GM10248 (cell line): ENCODE measurements at regions not wholly inside any gene's neighbourhood (a gene's known extent, or its start where the extent isn't known, plus 50 kb on each side); places are given as distances from the start of the nearest gene placed in this dataset.

Experiments
- CTCF ChIA-PET: fragments of 300-600 bp; sonication (Branson Sonifier 250); formaldehyde crosslinking; extraction: SDS; loops from one replicate; lab custom pipeline; 2021; ENCODE audit warnings: antibody characterized with exemption; lab: Yijun Ruan, JAX
- POLR2A ChIA-PET: fragments of 350-650 bp; sonication (Branson Sonifier 250); formaldehyde crosslinking; extraction: SDS; loops from one replicate; lab custom pipeline; 2020; ENCODE audit warnings: antibody characterized with exemption; lab: Yijun Ruan, JAX
- DNase-seq: peaks from one replicate; pipeline ENCODE4 v3.0.0; 2012; ENCODE audit errors: extremely low spot score
- CTCF ChIP-seq: IDR thresholded peaks from 2 replicates; pipeline ENCODE4 v1.5.1; 2012; ENCODE audit warnings: mild to moderate bottlenecking, low read depth; ENCODE audit errors: extremely low read depth, missing control alignments, control extremely low read depth

DNA sequence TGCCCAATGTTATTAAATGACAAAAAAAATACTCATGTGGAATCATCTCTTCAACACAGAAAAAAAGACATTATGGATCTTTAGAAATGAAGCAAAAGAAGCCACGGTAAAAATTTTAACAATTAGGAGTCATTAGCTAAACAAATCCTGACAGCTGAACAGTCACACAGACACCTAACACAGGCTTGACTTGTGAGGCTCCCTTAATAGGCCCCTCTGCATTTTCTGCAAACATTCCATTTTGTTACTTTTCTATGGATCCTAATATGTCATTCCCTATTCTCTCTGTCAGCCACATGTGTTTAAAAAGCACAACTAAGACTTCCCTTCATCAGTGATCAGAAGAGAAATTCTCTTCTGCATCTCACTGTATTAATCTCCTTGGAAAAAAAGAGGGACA, 1331.5 kb downstream of the CDH8 start:
- ChIA-PET POLR2A (no interaction called here), CTCF (no interaction called here)
- TF ChIP-seq CTCF: no peak
- DNase-seq: no peak

DNA sequence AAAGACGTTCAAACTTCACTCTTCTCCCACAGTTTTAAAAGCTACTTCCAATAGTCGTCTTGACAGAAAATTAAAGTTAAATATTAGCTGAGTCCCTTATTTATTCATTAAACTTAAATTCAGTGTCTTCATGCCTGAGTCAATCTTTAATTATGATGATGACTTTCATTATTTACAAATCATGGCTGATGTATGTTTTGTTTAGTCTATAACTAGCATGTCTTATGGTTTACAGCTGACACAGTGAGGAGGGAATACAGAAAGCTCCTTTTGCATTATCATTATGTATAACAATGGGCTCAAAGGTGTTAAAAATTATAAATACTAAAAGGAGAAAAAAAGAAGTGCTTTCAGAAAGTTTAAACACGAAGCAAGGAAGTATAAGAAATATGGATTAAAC, 1333.1 kb downstream of the CDH8 start:
- no peak for DNase-seq
- ChIA-PET POLR2A (no interaction called here), CTCF (no interaction called here)
- no peak for TF ChIP-seq CTCF

- TF ChIP-seq CTCF: no peak
- no peak for DNase-seq
- CTCF ChIA-PET: interaction anchor here (1.3 kb wide), 1 partner anchor 11 kb away, joined by 3 read pairs; no protein-coding TSS in a partner anchor
- POLR2A ChIA-PET: no interaction called here
Observed at GRCh38 chr16:60686824-60687223, 1349.4 kb downstream of the CDH8 start.

GRCh38 chr16:60684002-60684401, 1352.2 kb downstream of the CDH8 start:
- CTCF ChIA-PET: no interaction called here
- POLR2A ChIA-PET: no interaction called here

DNA sequence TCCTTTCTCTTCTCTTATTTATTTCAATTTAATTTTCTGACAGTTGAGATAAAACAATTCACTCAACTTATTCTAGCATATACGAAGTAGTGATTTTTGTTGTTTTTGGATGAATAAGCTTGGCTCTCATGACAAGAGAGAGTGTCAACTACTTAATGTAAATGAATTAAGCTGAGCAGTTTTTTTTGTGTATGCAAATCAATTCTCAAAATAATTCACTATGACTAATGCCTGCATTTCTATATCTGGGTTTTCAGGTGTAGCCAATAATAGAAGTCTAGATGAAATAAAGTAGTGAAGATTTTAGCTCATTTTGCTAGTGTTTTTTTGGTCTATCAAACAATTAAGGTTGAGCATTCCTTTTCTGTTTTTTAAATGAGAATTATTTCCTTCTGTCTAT, 1354.0 kb downstream of the CDH8 start:
- no peak for DNase-seq
- no peak for TF ChIP-seq CTCF
- ChIA-PET POLR2A (no interaction called here), CTCF (no interaction called here)

More at GRCh38 chr16:60684002-60684401, 1352.2 kb downstream of the CDH8 start:
- no peak for DNase-seq
- no peak for TF ChIP-seq CTCF

GRCh38 chr16:60681043-60681442, 1355.2 kb downstream of the CDH8 start:
- TF ChIP-seq CTCF: no peak
- CTCF ChIA-PET: no interaction called here
- no peak for DNase-seq
- POLR2A ChIA-PET: no interaction called here

- ChIA-PET CTCF (no interaction called here), POLR2A (no interaction called here)
- no peak for DNase-seq
- TF ChIP-seq CTCF: no peak
Observed at GRCh38 chr16:60675022-60675421, 1361.2 kb downstream of the CDH8 start.
